IMR-90 (cell line): ENCODE measurements at regions not wholly inside any gene's neighbourhood (a gene's known extent, or its start where the extent isn't known, plus 50 kb on each side); places are given as distances from the start of the nearest gene placed in this dataset.
A peak's percentile ranks its signal among the peaks of the same experiment; 100 is the strongest.

Source experiments
- ATAC-seq: fragments of 200-7000 bp; cut with Tn5 transposase; 2 replicates; pipeline ENCODE4 v1.9.1; 2020; ENCODE audit warnings: low read depth, mild to moderate bottlenecking, moderate library complexity
- BruUV-seq: library from RNA; stranded (reverse); fragments of 400-500 nt; replicated peaks from 2 replicates; lab custom pipeline; 2021; lab: Mats Ljungman, UMichigan
- CTCF ChIA-PET: fragments of 300-600 bp; formaldehyde crosslinking; extraction: SDS; loops from one replicate; lab custom pipeline; 2021; ENCODE audit warnings: antibody characterized with exemption; lab: Yijun Ruan, JAX
- POLR2A ChIA-PET: fragments of 300-600 bp; sonication (Branson Sonifier 250); formaldehyde crosslinking; loops from one replicate; lab custom pipeline; 2022; ENCODE audit warnings: antibody characterized with exemption; ENCODE audit not compliant: unreplicated experiment; lab: Charles Lee
- DNase-seq: peaks from one replicate; pipeline ENCODE4 v3.0.0; 2013
- H2AFZ ChIP-seq: replicated peaks from 2 replicates; pipeline ENCODE3; 2013; ENCODE audit warnings: low read length, mild to moderate bottlenecking; ENCODE audit not compliant: poor library complexity
- H2AK5ac ChIP-seq: 2 replicates; pipeline ENCODE4 v1.6.1; 2013; ENCODE audit warnings: low read depth, low read length, inconsistent platforms
- H2AK9ac ChIP-seq: replicated peaks from 2 replicates; pipeline ENCODE3; 2013; ENCODE audit warnings: mild to moderate bottlenecking, low read depth, low read length, moderate library complexity; ENCODE audit not compliant: poor library complexity
- H2BK120ac ChIP-seq: 2 replicates; pipeline ENCODE4 v1.6.1; 2013; ENCODE audit warnings: low read depth, low read length, inconsistent platforms
- H2BK15ac ChIP-seq: 3 replicates; pipeline ENCODE4 v1.6.1; 2013; ENCODE audit warnings: low read depth, low read length, inconsistent platforms
- H2BK20ac ChIP-seq: 2 replicates; pipeline ENCODE4 v1.6.1; 2013; ENCODE audit warnings: low read depth, mild to moderate bottlenecking, inconsistent platforms, low read length, moderate library complexity
- H2BK5ac ChIP-seq: 2 replicates; pipeline ENCODE4 v1.6.1; 2013; ENCODE audit warnings: mild to moderate bottlenecking, low read depth, low read length, inconsistent platforms; ENCODE audit not compliant: poor library complexity, severe bottlenecking
- H3K14ac ChIP-seq: replicated peaks from 2 replicates; pipeline ENCODE4 v1.6.1; 2013; ENCODE audit warnings: low read depth, low read length, inconsistent platforms
- H3K18ac ChIP-seq: 2 replicates; pipeline ENCODE4 v1.6.1; 2013; ENCODE audit warnings: low read depth, low read length, control low read depth
- H3K23ac ChIP-seq: 2 replicates; pipeline ENCODE4 v1.6.1; 2013; ENCODE audit warnings: low read depth, low read length, inconsistent platforms
- H3K27ac ChIP-seq: 2 replicates; pipeline ENCODE4 v1.5.1; 2013; ENCODE audit warnings: mild to moderate bottlenecking, control low read depth, low read length; ENCODE audit not compliant: insufficient read depth
- H3K27me3 ChIP-seq: 2 replicates; pipeline ENCODE4 v1.6.1; 2013; ENCODE audit warnings: low read length; ENCODE audit not compliant: control insufficient read depth, insufficient read depth
- H3K36me3 ChIP-seq: 2 replicates; pipeline ENCODE4 v1.6.1; 2013; ENCODE audit warnings: low read length, mixed read lengths; ENCODE audit not compliant: control insufficient read depth, insufficient read depth
- H3K4ac ChIP-seq: 2 replicates; pipeline ENCODE4 v1.6.1; 2013; ENCODE audit warnings: low read depth, low read length, inconsistent platforms
- H3K4me1 ChIP-seq: 2 replicates; pipeline ENCODE4 v1.6.1; 2013; ENCODE audit warnings: low read length, mixed read lengths; ENCODE audit not compliant: control insufficient read depth, insufficient read depth
- H3K4me2 ChIP-seq: 2 replicates; pipeline ENCODE4 v1.6.1; 2013; ENCODE audit warnings: low read depth, mild to moderate bottlenecking, control low read depth, low read length, moderate library complexity
- H3K4me3 ChIP-seq: 2 replicates; pipeline ENCODE4 v1.5.1; 2013; ENCODE audit warnings: low read depth, mild to moderate bottlenecking, control low read depth, low read length, moderate library complexity; ENCODE audit not compliant: insufficient read depth
- H3K56ac ChIP-seq: 2 replicates; pipeline ENCODE4 v1.6.1; 2013; ENCODE audit warnings: low read length, inconsistent platforms; ENCODE audit not compliant: insufficient read depth; ENCODE audit errors: extremely low read depth
- H3K79me1 ChIP-seq, 2 experiments: 2 replicates each; pipeline ENCODE4 v1.6.1; 2013; ENCODE audit warnings: low read length in 2 of 2, inconsistent platforms in 1 of 2, low read depth in 1 of 2
- H3K9ac ChIP-seq: 2 replicates; pipeline ENCODE4 v1.6.1; 2013; ENCODE audit warnings: low read depth, low read length, control low read depth
- H3K9me1 ChIP-seq: 2 replicates; pipeline ENCODE4 v1.6.1; 2013; ENCODE audit warnings: low read length, inconsistent platforms; ENCODE audit not compliant: insufficient read depth
- H3K9me3 ChIP-seq: 2 replicates; pipeline ENCODE4 v1.6.1; 2013; ENCODE audit warnings: low read length; ENCODE audit not compliant: control insufficient read depth, insufficient read depth
- H4K20me1 ChIP-seq: 2 replicates; pipeline ENCODE4 v1.6.1; 2013; ENCODE audit warnings: low read length, inconsistent platforms; ENCODE audit not compliant: insufficient read depth
- H4K5ac ChIP-seq: 2 replicates; pipeline ENCODE4 v1.6.1; 2013; ENCODE audit warnings: mild to moderate bottlenecking, low read depth, low read length, control low read depth
- H4K8ac ChIP-seq, 2 experiments: 2 replicates each; pipeline ENCODE4 v1.6.1; 2013; ENCODE audit warnings: low read depth in 2 of 2, low read length in 2 of 2, control low read depth in 1 of 2, inconsistent platforms in 1 of 2
- H4K91ac ChIP-seq: 2 replicates; pipeline ENCODE4 v1.6.1; 2013; ENCODE audit warnings: low read depth, low read length, inconsistent platforms; ENCODE audit not compliant: insufficient read depth
- FOS ChIP-seq: fragments of 150-350 bp; IDR thresholded peaks from 2 replicates; pipeline ENCODE4 v1.6.1; 2016; ENCODE audit warnings: low read depth, low read length
- MAZ ChIP-seq: IDR thresholded peaks from 2 replicates; pipeline ENCODE4 v1.6.1; 2012; ENCODE audit warnings: low read depth, mild to moderate bottlenecking, low read length, improper control_type of control experiment, moderate library complexity, borderline replicate concordance
- MXI1 ChIP-seq: IDR thresholded peaks from 2 replicates; pipeline ENCODE4 v1.6.1; 2012; ENCODE audit warnings: low read depth, mild to moderate bottlenecking, low read length, moderate library complexity, borderline replicate concordance
- WGBS, 2 experiments: methylation state at CpG; one replicate each; pipeline versions ENCODE4 v1.1.5 to v1.1.7; 2013; ENCODE audit warnings: missing lambda C conversion rate in 2 of 2; ENCODE audit not compliant: insufficient read length in 1 of 2; ENCODE audit errors: extremely low coverage in 2 of 2; 5-methylcytosine and 5-hydroxymethylcytosine counted together
- dilution Hi-C: fragments of 300-500 bp; cut with HindIII; formaldehyde crosslinking; loops from one replicate; pipeline ENCODE4 v1.14.3; 2018; ENCODE audit warnings: low sequenced_read_pairs; ENCODE audit not compliant: unreplicated experiment
- in situ Hi-C: fragments of 300-500 bp; cut with MboI; formaldehyde crosslinking; loops from 3 replicates; pipeline ENCODE4 v1.14.3; 2019; ENCODE audit warnings: low sequenced_read_pairs, inconsistent platforms, mixed read lengths
- intact Hi-C: fragments of 100-400 bp; cut with micrococcal nuclease; formaldehyde crosslinking; loops from 2 replicates; pipeline ENCODE4 v1.10.0; 2022

DNA sequence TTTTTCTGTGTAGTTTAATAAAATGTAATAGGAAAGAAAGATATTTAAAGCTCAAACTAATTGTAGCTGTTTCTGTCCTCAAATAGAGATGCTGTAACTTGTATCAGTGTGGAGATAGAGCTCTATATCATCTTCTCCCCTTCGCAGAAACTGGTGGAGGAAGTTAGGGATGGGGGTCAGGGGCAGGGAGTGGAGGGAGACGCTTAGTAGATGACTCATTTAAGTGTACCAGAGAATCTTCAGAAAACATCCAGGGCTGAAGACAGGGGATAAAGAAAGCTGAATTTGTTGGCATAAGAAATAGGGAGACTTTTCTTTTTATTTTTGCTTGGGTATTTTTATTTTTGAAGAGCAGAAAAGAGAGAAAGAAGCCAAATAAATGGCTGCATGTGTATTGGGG lies 282.6 kb upstream of the DPYD start:
- H4K5ac ChIP-seq = no peak overlapping the region
- ChIA-PET CTCF (interaction anchor here (0.6 to 0.9 kb wide), 2 partner anchors 12 to 128 kb away, joined by 3 read pairs; no protein-coding TSS in a partner anchor), POLR2A (interaction anchor here (0.6 kb wide), 1 partner anchor 240 kb away, joined by 6 read pairs; no protein-coding TSS in a partner anchor)
- no peaks in the 10 kb centered on the region for H3K36me3 ChIP-seq
- peaks cover 11% of the 10 kb centered on the region for H3K4me1 ChIP-seq
- H3K27me3 ChIP-seq = no peaks in the 10 kb centered on the region
- intact Hi-C loops = loop anchor here (5.0 kb wide), 2 partner anchors 119 to 151 kb away; no protein-coding TSS in a partner anchor
- no peak overlapping the region for H3K9ac ChIP-seq
- H3K9me3 ChIP-seq = no peaks in the 10 kb centered on the region
- H4K91ac ChIP-seq = no peak overlapping the region
- no peak overlapping the region for H2AFZ ChIP-seq
- no peak overlapping the region for H2AK9ac ChIP-seq
- no peak overlapping the region for H2AK5ac ChIP-seq
- H2BK15ac ChIP-seq = peak overlapping the region; percentile 9; the same call in 1 of the 3 replicates
- no peak overlapping the region for H3K23ac ChIP-seq
- TF ChIP-seq MXI1 (no peak), FOS (0 out of 2 replicates have a peak, but pooled peaks have one; percentile 16), MAZ (peak; percentile 71; the same call in 1 of the 2 replicates)
- H4K20me1 ChIP-seq = no peaks in the 10 kb centered on the region
- no TSS peak for BruUV-seq
- DNase-seq (peak; percentile 71), ATAC-seq (no peak)
- H3K4me2 ChIP-seq = 0 out of 2 replicates have a peak overlapping the region, but pooled peaks have one; percentile 34
- no peaks in the 10 kb centered on the region for H3K79me1 ChIP-seq
- dilution Hi-C loops = no loop called here
- H2BK120ac ChIP-seq = peak overlapping the region; percentile 68; the same call in 1 of the 2 replicates
- H2BK20ac ChIP-seq = no peak overlapping the region
- H3K4ac ChIP-seq = peak overlapping the region; percentile 34; the same call in 1 of the 2 replicates
- H3K9me1 ChIP-seq = no peaks in the 10 kb centered on the region
- no peak overlapping the region for H3K27ac ChIP-seq
- 0% methylated on average over 1 of the region's 2 CpGs; no CpG with 5 or more reads in 1 of the 2 experiments for WGBS, 2 experiments
- in situ Hi-C loops = no loop called here
- no peak overlapping the region for H3K56ac ChIP-seq
- H2BK5ac ChIP-seq = no peak overlapping the region
- H3K18ac ChIP-seq = peak overlapping the region; percentile 84; the same call in 1 of the 2 replicates
- H3K4me3 ChIP-seq = no peak overlapping the region
- peak overlapping the region; percentile 4; the same call in 1 of the 2 replicates for H3K14ac ChIP-seq
- H4K8ac ChIP-seq = peak overlapping the region in 1 of 2 experiments; percentile 61; a peak in 1 of 4 replicates
